H1 (cell line): ENCODE measurements at regions not wholly inside any gene's neighbourhood (a gene's known extent, or its start where the extent isn't known, plus 50 kb on each side); places are given as distances from the start of the nearest gene placed in this dataset.
A peak's percentile ranks its signal among the peaks of the same experiment; 100 is the strongest.

ENCODE experiments used
- CTCF ChIA-PET: fragments of 300-600 bp; sonication (Branson Sonifier 250); formaldehyde crosslinking; loops from one replicate; lab custom pipeline; 2021; ENCODE audit not compliant: partially characterized antibody; lab: Charles Lee
- POLR2A ChIA-PET: fragments of 300-600 bp; sonication (Branson Sonifier 250); formaldehyde crosslinking; loops from one replicate; lab custom pipeline; 2021; ENCODE audit warnings: inconsistent platforms; ENCODE audit not compliant: partially characterized antibody; lab: Charles Lee
- DNase-seq, 2 experiments: peaks; one replicate each; pipeline versions ENCODE4 v3.0.0 to v3.0.0-alpha.2; 2010 to 2022; ENCODE audit warnings: low spot score in 2 of 2, low read depth in 1 of 2, mixed read lengths in 1 of 2
- FAIRE-seq: peaks from 2 replicates; lab custom pipeline; 2011; peaks lifted over from hg19 to GRCh38; lab: Jason Lieb, UNC
- H2AFZ ChIP-seq: 2 replicates; pipeline ENCODE4 v1.8.1; 2012; ENCODE audit warnings: low read length, inconsistent platforms
- H2AK5ac ChIP-seq: 2 replicates; pipeline ENCODE4 v1.6.1; 2013; ENCODE audit warnings: low read depth, low read length
- H2BK120ac ChIP-seq: replicated peaks from 2 replicates; pipeline ENCODE3; 2013; ENCODE audit warnings: low read depth, low read length, inconsistent platforms
- H2BK12ac ChIP-seq: 2 replicates; pipeline ENCODE4 v1.6.1; 2013; ENCODE audit warnings: low read depth, low read length
- H2BK15ac ChIP-seq: 2 replicates; pipeline ENCODE4 v1.6.1; 2013; ENCODE audit warnings: low read length
- H2BK20ac ChIP-seq: 2 replicates; pipeline ENCODE4 v1.6.1; 2013; ENCODE audit warnings: low read length
- H2BK5ac ChIP-seq: 2 replicates; pipeline ENCODE4 v1.6.1; 2013; ENCODE audit warnings: low read depth, low read length
- H3K14ac ChIP-seq: 2 replicates; pipeline ENCODE4 v1.6.1; 2013; ENCODE audit warnings: inconsistent platforms; ENCODE audit not compliant: insufficient read length
- H3K18ac ChIP-seq: 2 replicates; pipeline ENCODE4 v1.6.1; 2013; ENCODE audit warnings: low read length; ENCODE audit errors: extremely low read depth
- H3K23ac ChIP-seq: 2 replicates; pipeline ENCODE4 v1.6.1; 2013; ENCODE audit warnings: inconsistent platforms; ENCODE audit not compliant: insufficient read length
- H3K23me2 ChIP-seq: 2 replicates; pipeline ENCODE4 v1.6.1; 2013; ENCODE audit warnings: low read depth, low read length
- H3K27ac ChIP-seq: 2 replicates; pipeline ENCODE4 v1.6.1; 2011; ENCODE audit warnings: low read depth, low read length, inconsistent platforms
- H3K27me3 ChIP-seq, 4 experiments: replicated peaks in 1 of 4; 1 replicate in 1 of 4; 2 replicates in 3 of 4; pipeline versions ENCODE4 v1.6.1 to v1.8.1; 2011 to 2013; ENCODE audit warnings: low read length in 3 of 4, mild to moderate bottlenecking in 3 of 4, inconsistent platforms in 2 of 4, mixed read lengths in 2 of 4, moderate library complexity in 1 of 4; ENCODE audit not compliant: control insufficient read depth in 3 of 4, insufficient read depth in 3 of 4; ENCODE audit errors: extremely low read depth in 1 of 4
- H3K36me3 ChIP-seq, 4 experiments: 2 replicates each; pipeline versions ENCODE4 v1.6.1 to v1.8.1; 2011 to 2013; ENCODE audit warnings: mild to moderate bottlenecking in 4 of 4, low read length in 3 of 4, moderate library complexity in 2 of 4, control low read depth in 1 of 4, inconsistent platforms in 1 of 4; ENCODE audit not compliant: insufficient read depth in 4 of 4, control insufficient read depth in 2 of 4
- H3K4ac ChIP-seq: replicated peaks from 2 replicates; pipeline ENCODE3; 2013; ENCODE audit warnings: low read length, low read depth, mixed read lengths, inconsistent platforms; ENCODE audit not compliant: insufficient read length
- H3K4me1 ChIP-seq, 4 experiments: replicated peaks in 1 of 4; 1 replicate in 1 of 4; 2 replicates in 3 of 4; pipeline versions ENCODE4 v1.6.1 to v1.8.1; 2011 to 2013; ENCODE audit warnings: low read length in 3 of 4, inconsistent platforms in 2 of 4, mixed read lengths in 1 of 4; ENCODE audit not compliant: insufficient read depth in 4 of 4, control insufficient read depth in 3 of 4
- H3K4me2 ChIP-seq, 2 experiments: 2 replicates each; pipeline versions ENCODE4 v1.6.1 to v1.8.1; 2011 to 2013; ENCODE audit warnings: low read depth in 2 of 2, low read length in 2 of 2, control low read depth in 1 of 2, inconsistent platforms in 1 of 2, mild to moderate bottlenecking in 1 of 2; ENCODE audit not compliant: insufficient read depth in 1 of 2
- H3K4me3 ChIP-seq, 4 experiments: fragments of 200-600, 300-600 bp in 1 of 4; sonication (generic), shearing (Covaris generic), sonication (Bioruptor Twin) in 1 of 4; 2 replicates each; pipeline versions ENCODE4 v1.5.1 to v1.8.1; 2011 to 2016; ENCODE audit warnings: low read length in 4 of 4, low read depth in 3 of 4, control low read depth in 2 of 4, inconsistent platforms in 2 of 4, mild to moderate bottlenecking in 2 of 4, mixed read lengths in 1 of 4, moderate library complexity in 1 of 4; ENCODE audit not compliant: insufficient read depth in 2 of 4; ENCODE audit errors: extremely low read depth in 1 of 4
- H3K56ac ChIP-seq: replicated peaks from 2 replicates; pipeline ENCODE3; 2013; ENCODE audit warnings: low read depth, mild to moderate bottlenecking, mixed read lengths, low read length, inconsistent platforms; ENCODE audit not compliant: insufficient read length
- H3K79me1 ChIP-seq: 2 replicates; pipeline ENCODE4 v1.6.1; 2013; ENCODE audit warnings: low read depth, low read length, control low read depth
- H3K79me2 ChIP-seq, 2 experiments: 2 replicates each; pipeline versions ENCODE4 v1.6.1 to v1.8.1; 2012 to 2013; ENCODE audit warnings: low read length in 2 of 2, mild to moderate bottlenecking in 2 of 2, inconsistent platforms in 1 of 2; ENCODE audit not compliant: insufficient read depth in 2 of 2, control insufficient read depth in 1 of 2
- H3K9ac ChIP-seq, 4 experiments: replicated peaks in 1 of 4; 1 replicate in 1 of 4; 2 replicates in 3 of 4; pipeline versions ENCODE4 v1.6.1 to v1.8.1; 2011 to 2013; ENCODE audit warnings: low read depth in 3 of 4, low read length in 3 of 4, control low read depth in 2 of 4, mild to moderate bottlenecking in 2 of 4, moderate library complexity in 2 of 4, inconsistent platforms in 1 of 4; ENCODE audit errors: extremely low read depth in 1 of 4
- H3K9me3 ChIP-seq, 2 experiments: 2 replicates each; pipeline versions ENCODE4 v1.6.1 to v1.8.1; 2012 to 2013; ENCODE audit warnings: mild to moderate bottlenecking in 2 of 2, moderate library complexity in 2 of 2, control low read depth in 1 of 2, inconsistent platforms in 1 of 2, low read depth in 1 of 2, low read length in 1 of 2, mixed read lengths in 1 of 2; ENCODE audit not compliant: insufficient read depth in 2 of 2
- H4K20me1 ChIP-seq, 2 experiments: replicated peaks in 1 of 2; 2 replicates each; pipeline versions ENCODE3 to v1.8.1; 2011 to 2013; ENCODE audit warnings: inconsistent platforms in 2 of 2, low read length in 2 of 2, mild to moderate bottlenecking in 1 of 2; ENCODE audit not compliant: insufficient read depth in 2 of 2, control insufficient read depth in 1 of 2
- H4K5ac ChIP-seq: 2 replicates; pipeline ENCODE4 v1.6.1; 2013; ENCODE audit warnings: low read length, low read depth, mixed read lengths, inconsistent platforms; ENCODE audit not compliant: insufficient read length
- H4K8ac ChIP-seq: 2 replicates; pipeline ENCODE4 v1.8.0; 2013; ENCODE audit warnings: mild to moderate bottlenecking, moderate library complexity, low read length, inconsistent platforms; ENCODE audit not compliant: insufficient read depth; ENCODE audit errors: extremely low read depth
- H4K91ac ChIP-seq: replicated peaks from 2 replicates; pipeline ENCODE3; 2013; ENCODE audit warnings: low read length, mixed read lengths, inconsistent platforms; ENCODE audit not compliant: insufficient read length
- CHD1 ChIP-seq: IDR thresholded peaks from 2 replicates; pipeline ENCODE4 v1.6.1; 2012; ENCODE audit warnings: low read depth, low read length, improper control_type of control experiment
- CREB1 ChIP-seq: IDR thresholded peaks from 2 replicates; pipeline ENCODE4 v1.6.1; 2012; ENCODE audit warnings: inconsistent platforms
- CTBP2 ChIP-seq: IDR thresholded peaks from 2 replicates; pipeline ENCODE4 v1.7.0; 2011; ENCODE audit warnings: borderline replicate concordance, mild to moderate bottlenecking, moderate library complexity, mixed read lengths, low read length; ENCODE audit not compliant: insufficient read depth, insufficient read length
- CTCF ChIP-seq, 3 experiments: IDR thresholded peaks; 1 replicate in 2 of 3; 2 replicates in 1 of 3; pipeline versions ENCODE4 v1.5.1 to v1.6.1; 2011; ENCODE audit warnings: low read length in 3 of 3, mild to moderate bottlenecking in 3 of 3, inconsistent platforms in 2 of 3, low read depth in 1 of 3, moderate library complexity in 1 of 3; ENCODE audit not compliant: insufficient read depth in 1 of 3; ENCODE audit errors: control extremely low read depth in 1 of 3
- GABPA ChIP-seq: IDR thresholded peaks from 2 replicates; pipeline ENCODE4 v1.6.1; 2011; ENCODE audit warnings: mild to moderate bottlenecking, low read length, moderate library complexity, borderline replicate concordance; ENCODE audit not compliant: insufficient read depth
- KDM1A ChIP-seq: fragments of 200-600, 300-600 bp; sonication (generic); IDR thresholded peaks from 2 replicates; pipeline ENCODE4 v1.7.1; 2016; ENCODE audit warnings: mild to moderate bottlenecking, low read length, borderline replicate concordance
- POLR2A ChIP-seq, 2 experiments: IDR thresholded peaks; 1 replicate in 1 of 2; 2 replicates in 1 of 2; pipeline ENCODE4 v1.6.1; 2011; ENCODE audit warnings: low read depth in 2 of 2, low read length in 2 of 2, mild to moderate bottlenecking in 2 of 2; ENCODE audit errors: control extremely low read depth in 1 of 2
- RBBP5 ChIP-seq: IDR thresholded peaks from 2 replicates; pipeline ENCODE4 v1.7.1; 2012; ENCODE audit warnings: low read depth, mild to moderate bottlenecking, inconsistent platforms, low read length, moderate library complexity, borderline replicate concordance
- SIX5 ChIP-seq: IDR thresholded peaks from 2 replicates; pipeline ENCODE4 v1.6.1; 2011; ENCODE audit warnings: mild to moderate bottlenecking, low read depth, low read length
- SRF ChIP-seq: IDR thresholded peaks from 2 replicates; pipeline ENCODE4 v1.6.1; 2011; ENCODE audit warnings: mild to moderate bottlenecking, low read depth, low read length, moderate library complexity
- TEAD4 ChIP-seq: IDR thresholded peaks from 2 replicates; pipeline ENCODE4 v1.6.1; 2012; ENCODE audit warnings: low read depth, low read length, inconsistent platforms, mixed read lengths
- WGBS, 2 experiments: shearing (Covaris generic) in 1 of 2; methylation state at CpG; one replicate each; pipeline versions ENCODE4 v1.1.6 to v1.1.7; 2013 to 2015; ENCODE audit warnings: low lambda C conversion rate in 2 of 2, mixed read lengths in 2 of 2, inconsistent platforms in 1 of 2, low coverage in 1 of 2, missing lambda C conversion rate in 1 of 2; ENCODE audit not compliant: insufficient replicate concordance in 2 of 2, insufficient coverage in 1 of 2, insufficient read length in 1 of 2; ENCODE audit errors: extremely low coverage in 1 of 2, missing lambda C conversion rate in 1 of 2; 5-methylcytosine and 5-hydroxymethylcytosine counted together
- TF ChIP-seq, protein P1 (sequence below): IDR thresholded peaks from 2 replicates; pipeline ENCODE4 v1.6.1; 2012; ENCODE audit warnings: inconsistent platforms

DNA sequence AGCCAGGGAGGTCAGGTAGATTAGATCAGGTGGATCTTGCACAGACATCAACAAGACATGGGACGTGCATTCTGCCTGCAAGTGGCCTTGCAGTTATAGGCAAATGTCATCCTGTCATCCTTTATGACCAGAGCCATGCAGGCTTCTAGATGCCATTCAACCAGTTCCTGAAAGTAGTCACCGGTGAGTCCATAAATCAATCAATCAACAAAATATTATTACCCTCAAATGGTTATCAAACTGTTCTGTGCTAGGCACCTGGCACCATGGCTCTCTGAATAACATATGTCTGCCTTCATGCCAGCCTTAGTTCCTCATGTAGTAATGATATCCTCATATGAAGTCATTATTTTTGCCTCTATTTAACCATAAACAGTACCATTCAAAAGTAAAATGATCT lies 146.9 kb downstream of the TOMM20 start:
- no peak overlapping the region for H3K14ac ChIP-seq
- no peak overlapping the region for H3K4ac ChIP-seq
- H3K79me1 ChIP-seq, result no peaks in the 10 kb centered on the region
- H2BK15ac ChIP-seq, result no peak overlapping the region
- H3K18ac ChIP-seq, result no peak overlapping the region
- H3K23ac ChIP-seq, result no peak overlapping the region
- FAIRE-seq, result no peak
- peak overlapping the region; percentile 50 for H4K91ac ChIP-seq
- WGBS, 2 experiments, result 88% methylated on average over 2 of the region's 2 CpGs; no CpG with 5 or more reads in 1 of the 2 experiments
- ChIA-PET POLR2A (no interaction called here), CTCF (no interaction called here)
- peaks cover 0 to 8% (median 5%) of the 10 kb centered on the region in 4 experiments for H3K4me1 ChIP-seq
- H3K23me2 ChIP-seq, result no peaks in the 10 kb centered on the region
- no peak overlapping the region for H4K8ac ChIP-seq
- no peak overlapping the region for H3K9ac ChIP-seq
- DNase-seq, result no peak
- H3K4me3 ChIP-seq, result no peak overlapping the region
- no peaks in the 10 kb centered on the region for H3K36me3 ChIP-seq
- no peak overlapping the region for H2BK5ac ChIP-seq
- H2BK20ac ChIP-seq, result peak overlapping the region; percentile 22; the same call in 1 of the 2 replicates
- H2AFZ ChIP-seq, result no peak overlapping the region
- H3K27ac ChIP-seq, result no peak overlapping the region
- no peak overlapping the region for H3K4me2 ChIP-seq
- no peaks in the 10 kb centered on the region for H3K79me2 ChIP-seq
- H3K56ac ChIP-seq, result no peak overlapping the region
- H4K5ac ChIP-seq, result no peak overlapping the region
- H2BK12ac ChIP-seq, result peak overlapping the region; percentile 30; the same call in 1 of the 2 replicates
- no peaks in the 10 kb centered on the region for H3K27me3 ChIP-seq
- H2AK5ac ChIP-seq, result no peak overlapping the region
- no peak overlapping the region for H2BK120ac ChIP-seq
- no peaks in the 10 kb centered on the region for H3K9me3 ChIP-seq
- H4K20me1 ChIP-seq, result no peaks in the 10 kb centered on the region
- no peak for TF ChIP-seq GABPA
- no peak for TF ChIP-seq KDM1A
- TF ChIP-seq CTBP2, result no peak
- no peak for TF ChIP-seq TEAD4
- no peak for TF ChIP-seq CTCF (IDR thresholded peaks at IDR 0.05; ENCODE audit: control extremely low read depth in 1 of 3, insufficient read depth in 1 of 3, low read depth in 1 of 3, low read length in 3 of 3)
- TF ChIP-seq, protein P1, sequence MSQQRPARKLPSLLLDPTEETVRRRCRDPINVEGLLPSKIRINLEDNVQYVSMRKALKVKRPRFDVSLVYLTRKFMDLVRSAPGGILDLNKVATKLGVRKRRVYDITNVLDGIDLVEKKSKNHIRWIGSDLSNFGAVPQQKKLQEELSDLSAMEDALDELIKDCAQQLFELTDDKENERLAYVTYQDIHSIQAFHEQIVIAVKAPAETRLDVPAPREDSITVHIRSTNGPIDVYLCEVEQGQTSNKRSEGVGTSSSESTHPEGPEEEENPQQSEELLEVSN, result no peak
- no peak for TF ChIP-seq SIX5
- TF ChIP-seq CHD1, result no peak
- TF ChIP-seq POLR2A (IDR thresholded peaks at IDR 0.05; ENCODE audit: control extremely low read depth in 1 of 2, low read depth in 2 of 2, low read length in 2 of 2), result no peak
- TF ChIP-seq RBBP5, result no peak
- no peak for TF ChIP-seq SRF
- no peak for TF ChIP-seq CREB1
